A673 (cell line): ENCODE measurements at regions not wholly inside any gene's neighbourhood (a gene's known extent, or its start where the extent isn't known, plus 50 kb on each side); places are given as distances from the start of the nearest gene placed in this dataset.

Experiments used
- BruUV-seq: library from RNA; stranded (reverse); fragments of 400-500 nt; replicated peaks from 2 replicates; lab custom pipeline; 2021; lab: Mats Ljungman, UMichigan
- CTCF ChIA-PET: fragments of 300-600 bp; sonication (Branson Sonifier 250); formaldehyde crosslinking; loops from one replicate; lab custom pipeline; 2022; ENCODE audit warnings: antibody characterized with exemption; lab: Charles Lee
- POLR2A ChIA-PET: fragments of 300-600 bp; sonication (Branson Sonifier 250); formaldehyde crosslinking; loops from one replicate; lab custom pipeline; 2022; ENCODE audit warnings: antibody characterized with exemption; ENCODE audit not compliant: low non-redundant PET; lab: Charles Lee
- DNase-seq: peaks from one replicate; pipeline ENCODE4 v3.0.0-alpha.2; 2015; ENCODE audit warnings: low spot score
- H3K27ac ChIP-seq: fragments of 200-600 bp; sonication (generic); 2 replicates; pipeline ENCODE4 v1.5.1; 2016; ENCODE audit warnings: mixed run types, low read depth, mild to moderate bottlenecking, mixed read lengths, antibody characterized with exemption, low read length; ENCODE audit not compliant: poor library complexity, severe bottlenecking
- H3K27me3 ChIP-seq: fragments of 200-600 bp; sonication (generic); replicated peaks from 2 replicates; pipeline ENCODE4 v1.6.1; 2017; ENCODE audit warnings: mixed run types, low read depth, mild to moderate bottlenecking, mixed read lengths, antibody characterized with exemption, low read length; ENCODE audit not compliant: insufficient read depth, poor library complexity
- H3K36me3 ChIP-seq: fragments of 200-600 bp; sonication (generic); 2 replicates; pipeline ENCODE4 v1.6.1; 2016; ENCODE audit warnings: mixed run types, mild to moderate bottlenecking, mixed read lengths, antibody characterized with exemption, low read length; ENCODE audit not compliant: insufficient read depth, poor library complexity, severe bottlenecking
- H3K4me1 ChIP-seq: fragments of 200-600 bp; sonication (generic); 2 replicates; pipeline ENCODE4 v1.6.1; 2017; ENCODE audit warnings: mixed run types, mild to moderate bottlenecking, mixed read lengths, antibody characterized with exemption, low read length; ENCODE audit not compliant: insufficient read depth, poor library complexity, severe bottlenecking
- H3K4me3 ChIP-seq: fragments of 200-600 bp; sonication (generic); 2 replicates; pipeline ENCODE4 v1.5.1; 2016; ENCODE audit warnings: low read depth, mixed run types, mild to moderate bottlenecking, mixed read lengths, low read length; ENCODE audit not compliant: poor library complexity, severe bottlenecking
- H3K9me3 ChIP-seq: fragments of 200-600 bp; sonication (generic); 2 replicates; pipeline ENCODE4 v1.6.1; 2016; ENCODE audit warnings: mixed run types, low read depth, mild to moderate bottlenecking, mixed read lengths, antibody characterized with exemption, low read length; ENCODE audit not compliant: poor library complexity, severe bottlenecking
- EZH2 ChIP-seq: fragments of 200-600 bp; sonication (generic); IDR thresholded peaks from 2 replicates; pipeline ENCODE4 v1.6.1; 2017; ENCODE audit warnings: borderline replicate concordance, low read depth, mild to moderate bottlenecking, mixed read lengths, antibody characterized with exemption, low read length; ENCODE audit not compliant: poor library complexity, severe bottlenecking
- intact Hi-C: fragments of 100-400 bp; cut with micrococcal nuclease; formaldehyde crosslinking; loops from one replicate; pipeline ENCODE4 v1.10.0; 2022; ENCODE audit not compliant: unreplicated experiment
- TF ChIP-seq, protein P1 (sequence below): fragments of 300-800, 200-600 bp; sonication (generic); conservative IDR thresholded peaks from 2 replicates; pipeline ENCODE4 v1.5.1; 2017; ENCODE audit warnings: low read depth, mild to moderate bottlenecking, antibody characterized with exemption, low read length, moderate library complexity, mixed read lengths

DNA sequence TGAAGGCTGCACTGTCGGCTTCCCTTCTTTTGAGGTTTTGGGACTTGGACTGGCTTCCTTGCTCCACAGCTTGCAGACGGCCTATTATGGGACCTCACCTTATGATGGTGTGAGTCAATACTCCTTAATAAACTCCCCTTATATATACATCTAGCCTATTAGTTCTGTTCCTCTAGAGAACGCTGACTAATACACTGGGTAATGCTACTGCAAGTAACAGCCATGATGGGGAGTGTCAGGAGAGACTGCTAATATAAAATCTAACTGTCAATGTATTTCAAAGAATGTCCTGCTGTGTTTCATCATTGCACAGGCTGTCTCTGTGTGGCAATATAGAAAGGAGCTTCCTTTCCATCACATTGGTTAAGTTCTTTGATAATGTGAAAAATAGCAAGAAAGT lies 57.7 kb upstream of the UST start:
- H3K36me3 ChIP-seq = no peaks in the 10 kb centered on the region
- H3K9me3 ChIP-seq = no peaks in the 10 kb centered on the region
- ChIA-PET POLR2A (no interaction called here), CTCF (no interaction called here)
- no peaks in the 10 kb centered on the region for H3K4me1 ChIP-seq
- intact Hi-C loops = no loop called here
- no TSS peak for BruUV-seq
- H3K27ac ChIP-seq = no peak overlapping the region
- no peaks in the 10 kb centered on the region for H3K27me3 ChIP-seq
- TF ChIP-seq, protein P1, sequence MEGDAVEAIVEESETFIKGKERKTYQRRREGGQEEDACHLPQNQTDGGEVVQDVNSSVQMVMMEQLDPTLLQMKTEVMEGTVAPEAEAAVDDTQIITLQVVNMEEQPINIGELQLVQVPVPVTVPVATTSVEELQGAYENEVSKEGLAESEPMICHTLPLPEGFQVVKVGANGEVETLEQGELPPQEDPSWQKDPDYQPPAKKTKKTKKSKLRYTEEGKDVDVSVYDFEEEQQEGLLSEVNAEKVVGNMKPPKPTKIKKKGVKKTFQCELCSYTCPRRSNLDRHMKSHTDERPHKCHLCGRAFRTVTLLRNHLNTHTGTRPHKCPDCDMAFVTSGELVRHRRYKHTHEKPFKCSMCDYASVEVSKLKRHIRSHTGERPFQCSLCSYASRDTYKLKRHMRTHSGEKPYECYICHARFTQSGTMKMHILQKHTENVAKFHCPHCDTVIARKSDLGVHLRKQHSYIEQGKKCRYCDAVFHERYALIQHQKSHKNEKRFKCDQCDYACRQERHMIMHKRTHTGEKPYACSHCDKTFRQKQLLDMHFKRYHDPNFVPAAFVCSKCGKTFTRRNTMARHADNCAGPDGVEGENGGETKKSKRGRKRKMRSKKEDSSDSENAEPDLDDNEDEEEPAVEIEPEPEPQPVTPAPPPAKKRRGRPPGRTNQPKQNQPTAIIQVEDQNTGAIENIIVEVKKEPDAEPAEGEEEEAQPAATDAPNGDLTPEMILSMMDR = no peak
- TF ChIP-seq EZH2 = no peak
- DNase-seq = no peak
- no peak overlapping the region for H3K4me3 ChIP-seq

DNA sequence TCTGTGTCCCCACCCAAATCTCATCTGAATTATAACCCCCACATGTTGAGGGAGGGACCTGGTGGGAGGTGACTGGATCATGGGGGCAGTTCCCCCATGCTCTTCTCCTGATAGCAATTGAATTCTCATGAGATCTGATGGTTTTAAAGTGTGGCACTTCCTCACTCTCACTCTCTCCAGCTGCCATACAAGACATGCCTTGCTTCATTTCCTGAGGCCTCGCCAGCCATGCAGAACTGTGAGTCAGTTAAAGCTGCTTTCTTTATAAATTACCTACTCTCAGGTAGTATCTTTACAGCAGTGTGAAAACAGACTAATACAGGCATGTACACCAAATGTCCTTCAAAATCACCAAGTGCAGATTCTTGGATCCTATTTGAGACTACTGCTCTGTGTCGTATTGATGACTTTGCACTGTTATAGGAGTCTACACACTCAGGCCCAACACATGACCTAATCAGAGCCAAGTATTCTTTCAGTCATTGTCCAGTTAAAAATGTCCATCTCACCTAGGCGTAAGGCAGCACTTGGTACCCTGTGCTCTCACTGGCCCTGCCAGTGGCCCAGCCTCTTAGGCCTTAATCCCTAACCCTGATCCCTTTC lies 52.8 kb upstream of the UST start:
- CTCF ChIA-PET = no interaction called here
- H3K36me3 ChIP-seq = no peaks in the 10 kb centered on the region
- TF ChIP-seq, protein P1 = no peak
- no peak for TF ChIP-seq EZH2
- no peak overlapping the region for H3K4me3 ChIP-seq
- intact Hi-C loops = no loop called here
- H3K27me3 ChIP-seq = no peaks in the 10 kb centered on the region
- H3K9me3 ChIP-seq = no peaks in the 10 kb centered on the region
- H3K27ac ChIP-seq = no peak overlapping the region
- no TSS peak for BruUV-seq
- POLR2A ChIA-PET = no interaction called here
- no peaks in the 10 kb centered on the region for H3K4me1 ChIP-seq
- no peak for DNase-seq
